Hepatocyte (in vitro differentiated cells): ENCODE measurements at regions not wholly inside any gene's neighbourhood (a gene's known extent, or its start where the extent isn't known, plus 50 kb on each side); places are given as distances from the start of the nearest gene placed in this dataset.

Experiments used
- CTCF ChIP-seq: fragments of 200-600 bp; sonication (generic); IDR thresholded peaks from 2 replicates; pipeline ENCODE4 v1.5.1; 2016; ENCODE audit warnings: antibody characterized with exemption, mild to moderate bottlenecking; ENCODE audit not compliant: poor library complexity
- EZH2 ChIP-seq: fragments of 200-600 bp; sonication (generic); IDR thresholded peaks from 2 replicates; pipeline ENCODE4 v1.6.1; 2016; ENCODE audit warnings: antibody characterized with exemption, mild to moderate bottlenecking, borderline replicate concordance

GRCh38 chr2:22189893-22190480 lies 1066.2 kb downstream of the TDRD15 start:
- no peak for TF ChIP-seq CTCF
- TF ChIP-seq EZH2: no peak
